ENCODE measurements at regions not wholly inside any gene's neighbourhood (a gene's known extent, or its start where the extent isn't known, plus 50 kb on each side); places are given as distances from the start of the nearest gene placed in this dataset.

DNA sequence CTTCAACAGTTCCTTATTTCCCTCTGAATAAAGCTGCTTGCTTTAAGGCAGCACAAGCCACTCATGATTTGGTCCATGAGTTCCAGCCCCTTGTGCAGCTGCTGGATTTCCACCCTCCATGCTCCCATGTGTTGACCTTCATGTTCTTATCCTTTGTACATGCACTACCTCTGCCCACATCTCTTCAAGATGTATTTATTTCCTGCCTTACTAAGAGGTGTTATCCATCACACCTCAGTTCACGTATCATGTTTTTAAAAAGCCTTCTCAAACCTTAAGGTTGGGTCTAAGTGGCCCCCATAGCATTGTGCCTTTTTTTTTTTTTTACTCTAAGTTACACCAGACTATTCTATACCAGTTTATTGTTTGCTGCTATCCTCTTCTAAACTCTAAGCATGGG lies 107.7 kb downstream of the SIPA1L2 start:
- no peak for DNase-seq (ENCODE audit: low read depth in 4 of 4, low spot score in 2 of 4)

DNA sequence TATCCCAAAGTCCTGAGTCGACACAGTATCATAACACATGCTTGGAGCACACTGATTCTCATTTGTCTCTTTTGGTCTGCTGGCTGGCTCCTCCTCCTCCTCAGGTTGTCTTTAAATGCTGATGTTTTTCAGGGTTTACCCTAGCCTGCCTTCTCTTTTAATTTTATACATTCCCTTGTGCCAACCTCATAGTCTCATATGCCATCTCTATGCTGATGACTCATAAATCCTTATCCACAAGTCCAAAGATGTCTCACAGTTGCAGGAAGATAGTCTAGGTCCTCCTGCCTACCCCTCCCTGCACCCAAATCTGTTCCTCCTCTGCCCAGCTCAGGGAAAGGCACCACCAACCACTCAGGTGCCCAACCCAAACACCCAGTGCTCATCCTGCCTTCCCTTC lies 108.3 kb downstream of the SIPA1L2 start:
- no peak for DNase-seq (ENCODE audit: low read depth in 4 of 4, low spot score in 2 of 4)

DNA sequence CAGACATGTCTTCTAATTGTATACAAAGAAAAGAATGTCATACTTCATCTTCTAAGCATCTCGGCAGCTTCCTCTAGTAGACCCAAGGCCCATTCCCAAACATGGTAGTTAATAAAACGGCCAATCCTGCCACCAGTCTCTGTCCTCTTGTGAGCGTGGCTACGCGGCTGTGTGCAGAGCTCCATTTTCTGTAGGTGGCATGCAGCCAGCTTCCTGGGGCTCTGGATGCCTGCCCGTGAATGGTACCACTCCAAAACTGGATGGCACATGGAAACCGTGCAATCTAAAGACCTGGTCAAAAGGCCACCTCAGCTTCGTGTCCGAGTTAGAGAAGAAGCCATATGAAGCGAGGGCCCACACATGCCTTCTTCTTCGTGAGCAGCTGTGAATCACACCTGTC lies 110.7 kb downstream of the SIPA1L2 start:
- no peak for DNase-seq (ENCODE audit: low read depth in 4 of 4, low spot score in 2 of 4)

DNA sequence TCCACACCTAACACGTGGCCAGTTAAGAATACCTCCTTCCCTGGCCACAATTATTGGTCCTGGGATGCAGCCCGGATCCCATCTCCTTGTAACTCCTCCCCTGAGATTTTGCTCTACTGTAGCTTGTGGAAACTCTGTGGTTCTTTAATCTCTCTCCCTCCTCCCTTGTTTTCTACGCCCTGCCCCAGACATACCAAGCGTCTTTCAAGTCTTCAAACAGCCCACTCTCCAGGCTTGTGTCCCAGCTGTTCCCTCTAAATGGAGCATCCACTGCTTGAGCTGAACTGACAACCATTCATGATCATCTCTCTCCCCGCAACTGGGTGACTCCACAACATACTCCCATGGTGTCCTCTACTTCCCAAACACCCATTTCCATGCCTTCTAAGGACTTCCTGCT lies 111.6 kb downstream of the SIPA1L2 start:
- no peak for DNase-seq (ENCODE audit: low read depth in 4 of 4, low spot score in 2 of 4)

DNA sequence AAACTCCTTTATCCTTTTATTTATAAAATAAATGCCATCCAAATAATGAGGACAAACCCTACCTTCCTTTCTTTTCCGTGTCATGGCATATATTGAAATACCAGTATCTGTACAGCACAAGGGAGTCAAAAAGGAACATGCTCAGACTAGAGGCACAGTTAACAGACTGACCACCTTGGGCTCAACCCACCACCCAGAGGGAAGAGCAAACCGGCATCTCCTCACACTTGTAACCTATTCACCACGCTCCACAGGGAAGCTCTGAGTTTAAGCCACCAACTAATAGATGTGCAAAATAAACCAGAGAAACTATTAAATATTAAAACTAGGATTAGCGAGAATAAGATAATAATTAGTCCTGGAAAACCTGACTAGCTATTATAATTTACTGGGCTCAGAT lies 112.7 kb downstream of the SIPA1L2 start:
- no peak for DNase-seq (ENCODE audit: low read depth in 4 of 4, low spot score in 2 of 4)

DNA sequence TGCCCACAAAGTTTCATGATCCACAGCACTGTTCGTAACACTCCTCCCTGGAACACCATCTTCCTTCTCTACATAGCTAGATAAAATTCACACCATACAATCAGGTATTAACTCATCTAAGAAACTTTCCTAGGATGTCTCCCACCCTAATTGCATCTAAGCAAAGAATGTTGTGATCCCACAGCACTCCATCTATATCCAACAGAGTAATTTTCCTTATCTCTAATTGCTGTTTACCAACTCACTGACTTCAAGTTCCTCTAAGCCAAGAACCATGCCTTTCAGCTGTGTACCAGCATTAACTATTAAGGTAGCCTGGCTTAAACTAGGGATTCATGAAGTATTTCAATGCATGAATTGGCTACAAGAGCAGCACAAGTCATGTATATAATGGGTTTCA lies 114.2 kb downstream of the SIPA1L2 start:
- no peak for DNase-seq (ENCODE audit: low read depth in 4 of 4, low spot score in 2 of 4)

DNA sequence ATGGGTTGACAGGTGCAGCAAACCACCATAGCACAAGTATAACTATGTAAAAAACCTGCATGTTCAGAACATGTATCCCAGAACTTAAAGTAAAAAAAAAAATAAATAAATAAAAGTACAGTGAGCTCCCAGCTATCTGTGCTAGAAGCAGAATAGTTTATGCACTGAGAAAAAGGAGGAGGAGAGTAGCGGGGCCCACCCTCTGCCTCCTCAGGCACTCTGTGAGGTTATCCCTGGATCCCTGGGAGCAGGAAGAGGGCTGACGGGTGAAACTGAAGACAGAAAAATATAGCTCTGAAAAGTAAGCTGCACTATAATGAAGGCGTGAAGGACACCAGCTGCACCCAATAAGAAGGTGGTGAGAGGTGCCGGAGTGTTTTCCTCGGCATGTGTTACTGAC lies 117.2 kb downstream of the SIPA1L2 start:
- DNase-seq (ENCODE audit: low read depth in 4 of 4, low spot score in 2 of 4), result no peak

DNA sequence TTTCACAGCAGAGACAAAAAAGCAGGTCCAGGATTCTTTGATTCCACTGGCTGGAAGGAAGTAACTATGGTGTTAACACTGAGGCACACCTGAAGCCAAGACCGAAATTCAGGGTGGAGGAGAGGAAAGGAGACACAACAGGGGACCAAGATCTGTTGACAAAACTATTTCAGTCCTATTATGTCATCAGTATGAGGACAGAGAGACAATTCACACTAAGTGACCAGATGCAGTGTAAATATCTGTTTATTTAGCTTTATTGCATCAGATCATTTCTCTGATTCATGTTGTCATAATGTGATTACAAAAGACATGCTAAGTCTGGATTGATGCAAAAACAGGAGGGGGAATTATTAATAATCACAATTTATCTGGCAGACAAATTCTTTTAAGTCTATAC lies 118.8 kb downstream of the SIPA1L2 start:
- DNase-seq (ENCODE audit: low read depth in 4 of 4, low spot score in 2 of 4), result no peak

DNA sequence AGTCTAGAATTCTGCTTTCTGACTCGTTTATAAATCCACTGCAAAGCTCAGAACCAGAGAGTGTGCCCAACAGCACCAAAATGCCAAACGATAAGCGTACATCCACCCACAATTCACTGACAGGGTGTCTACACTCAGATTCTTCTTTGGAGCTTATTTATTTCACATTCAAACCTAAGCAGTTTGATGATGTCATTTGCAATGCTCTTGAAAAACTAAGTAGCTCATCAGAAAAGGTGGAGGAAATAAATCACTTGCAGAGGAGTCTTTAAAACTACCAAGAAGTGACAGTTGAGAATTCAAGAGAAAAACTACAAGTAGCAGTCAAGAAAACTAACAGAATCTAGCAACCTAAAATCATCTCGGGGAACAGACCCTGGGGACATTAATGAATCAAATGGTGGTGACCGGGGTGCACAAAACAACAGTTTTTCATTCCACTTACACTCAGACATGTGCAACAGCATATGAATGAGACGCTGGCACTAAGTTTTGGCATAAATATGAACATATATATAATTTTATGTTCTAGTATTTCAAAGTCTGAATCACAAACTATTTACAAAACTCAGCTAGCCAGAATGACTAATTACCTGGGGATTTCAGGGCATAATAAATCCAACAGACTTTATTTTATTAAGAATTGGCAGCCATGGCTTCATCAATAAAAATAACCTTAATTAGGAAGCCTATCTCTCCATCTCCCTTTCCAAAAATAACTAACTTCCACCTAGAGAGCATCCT lies 119.4 kb downstream of the SIPA1L2 start:
- DNase-seq (ENCODE audit: low read depth in 4 of 4, low spot score in 2 of 4), result no peak

DNA sequence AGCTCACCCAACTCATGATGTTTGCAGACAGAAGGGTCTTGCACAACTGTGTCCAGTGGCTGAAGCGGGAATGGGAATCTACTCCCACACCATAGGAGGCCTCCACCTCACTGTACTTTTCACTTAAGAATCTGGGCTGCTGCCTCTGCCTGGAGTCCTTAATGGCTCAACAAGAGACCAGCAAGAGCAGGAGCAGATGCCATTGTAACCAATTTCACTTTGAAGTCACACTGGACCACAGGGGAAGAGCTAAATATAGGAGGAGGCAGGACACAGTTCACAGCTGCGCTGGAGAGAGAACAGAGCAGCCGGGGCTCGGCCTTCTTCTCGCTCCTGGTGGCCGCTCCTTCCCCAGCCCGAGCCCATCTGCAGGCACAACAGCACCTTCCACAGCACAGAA lies 120.4 kb downstream of the SIPA1L2 start:
- DNase-seq (ENCODE audit: low read depth in 4 of 4, low spot score in 2 of 4), result no peak

DNA sequence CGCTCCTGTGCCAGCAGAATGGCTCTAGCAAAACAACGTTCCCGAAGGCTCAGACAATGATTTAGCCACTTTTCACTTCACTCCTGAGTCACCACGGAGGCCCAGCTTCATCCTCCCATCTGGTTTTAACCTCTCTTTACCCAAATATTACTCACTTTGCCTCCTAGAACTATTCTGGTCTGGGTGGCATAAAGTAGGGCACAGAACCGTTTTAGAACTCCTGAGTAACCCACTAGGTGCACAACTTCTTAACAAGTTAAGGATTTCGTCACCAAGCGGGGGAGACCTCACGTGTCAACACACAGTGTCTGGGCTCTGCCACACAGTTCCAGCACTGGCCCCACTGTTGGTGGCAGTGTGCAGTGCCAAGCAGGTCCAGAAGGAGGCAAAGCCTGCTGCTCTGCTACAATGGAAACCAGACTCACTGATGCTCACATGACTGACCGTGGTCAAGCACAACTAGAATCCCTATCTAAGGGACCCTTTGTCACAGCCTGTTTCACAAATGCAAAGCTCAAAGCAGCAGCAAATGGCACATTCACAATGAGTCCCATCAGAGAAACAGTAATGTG lies 121.7 kb downstream of the SIPA1L2 start:
- DNase-seq (ENCODE audit: low read depth in 4 of 4, low spot score in 2 of 4), result no peak

DNA sequence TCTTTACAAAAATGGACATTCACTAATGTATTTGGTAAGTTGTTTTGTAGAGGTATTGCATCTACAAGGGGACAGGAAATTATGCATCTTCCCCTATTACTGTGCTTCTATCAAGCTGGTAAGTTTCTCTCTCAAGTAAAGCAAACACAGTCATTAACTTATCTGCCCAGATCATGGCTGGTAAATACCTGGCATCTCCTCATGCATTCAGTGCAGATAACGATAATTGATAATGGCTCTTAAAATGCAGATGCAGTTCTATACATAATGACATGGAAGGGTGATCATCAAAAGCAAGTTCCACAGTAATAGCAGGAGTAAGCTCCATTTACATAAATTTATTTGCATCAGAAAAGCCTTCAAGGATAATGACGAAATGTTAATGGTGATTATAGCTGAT lies 122.4 kb downstream of the SIPA1L2 start:
- DNase-seq (ENCODE audit: low read depth in 4 of 4, low spot score in 2 of 4), result no peak

DNA sequence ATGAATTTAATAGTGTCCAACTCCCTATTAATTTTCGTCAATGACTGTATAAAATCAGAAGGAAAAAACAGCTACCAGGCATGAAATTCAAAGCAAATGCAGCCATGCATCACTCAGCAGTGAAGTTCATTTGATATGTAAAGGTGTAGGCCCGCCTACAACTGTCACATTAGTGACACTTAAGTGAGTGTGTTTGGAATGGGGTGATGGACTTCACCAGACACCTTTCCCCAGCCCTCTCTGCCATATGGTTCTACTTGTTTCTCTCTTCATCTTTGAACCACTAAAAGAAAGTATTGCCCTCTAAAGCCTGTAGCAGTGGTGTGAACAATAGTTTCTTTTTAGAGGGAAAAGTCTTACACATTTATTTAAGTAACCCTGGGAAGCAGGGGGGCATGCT lies 124.0 kb downstream of the SIPA1L2 start:
- DNase-seq (ENCODE audit: low read depth in 4 of 4, low spot score in 2 of 4), result no peak

DNA sequence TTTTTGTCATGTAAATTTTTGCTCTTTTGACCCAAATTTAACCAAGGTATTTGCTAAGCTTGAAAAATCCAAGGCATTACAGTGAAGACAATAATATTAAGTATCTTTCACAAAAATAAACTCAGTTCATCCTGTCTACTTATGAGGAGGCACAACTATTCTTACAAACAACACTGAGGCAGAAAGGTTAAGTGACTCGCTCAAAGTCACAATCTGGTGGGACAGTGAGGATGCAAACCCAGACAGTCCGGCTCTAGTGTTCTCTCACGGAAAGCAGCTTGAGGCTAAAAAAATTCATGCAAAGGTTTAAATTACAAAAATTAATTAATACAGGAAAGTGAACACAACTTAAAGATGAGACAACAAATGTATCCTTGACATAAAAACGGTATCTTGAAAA lies 125.3 kb downstream of the SIPA1L2 start:
- DNase-seq (ENCODE audit: low read depth in 4 of 4, low spot score in 2 of 4), result no peak

DNA sequence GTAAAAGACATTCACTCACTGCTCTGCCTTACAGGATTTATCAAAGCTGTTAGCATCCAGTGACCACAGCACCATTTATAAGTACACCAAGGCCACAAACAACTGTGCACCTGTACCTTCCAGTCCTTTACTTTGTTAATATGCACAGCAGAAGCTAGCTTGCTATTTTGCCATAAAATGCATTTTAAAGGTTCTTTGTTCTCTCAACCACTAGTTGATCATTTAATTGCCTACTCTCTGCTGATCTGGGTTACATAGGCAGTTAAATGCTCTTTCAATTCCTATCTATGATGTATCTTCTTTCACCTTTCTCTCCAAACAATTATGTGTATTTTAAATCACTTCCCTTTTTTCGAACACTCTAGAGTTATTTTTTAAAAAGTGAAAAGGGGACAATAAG lies 126.4 kb downstream of the SIPA1L2 start:
- no peak for DNase-seq (ENCODE audit: low read depth in 4 of 4, low spot score in 2 of 4)

DNA sequence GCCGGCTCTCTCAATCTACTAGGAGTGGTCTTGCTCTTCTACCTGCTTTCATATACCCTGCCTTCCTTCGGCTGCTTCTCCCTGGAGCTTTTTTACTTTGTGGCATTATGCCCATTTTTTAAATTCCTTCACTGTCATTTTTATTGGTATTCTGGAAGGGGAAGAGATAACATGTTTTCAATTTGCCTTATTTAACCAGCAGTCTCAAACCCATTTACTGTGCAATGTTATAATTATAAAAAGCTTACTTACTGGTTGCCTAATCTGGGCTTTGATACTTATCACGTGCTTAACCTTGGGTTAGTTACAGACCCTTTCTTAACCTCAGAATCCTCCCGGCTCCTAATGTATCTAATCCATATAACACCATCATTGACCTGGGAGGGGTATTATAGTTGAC lies 128.1 kb downstream of the SIPA1L2 start:
- no peak for DNase-seq (ENCODE audit: low read depth in 4 of 4, low spot score in 2 of 4)

DNA sequence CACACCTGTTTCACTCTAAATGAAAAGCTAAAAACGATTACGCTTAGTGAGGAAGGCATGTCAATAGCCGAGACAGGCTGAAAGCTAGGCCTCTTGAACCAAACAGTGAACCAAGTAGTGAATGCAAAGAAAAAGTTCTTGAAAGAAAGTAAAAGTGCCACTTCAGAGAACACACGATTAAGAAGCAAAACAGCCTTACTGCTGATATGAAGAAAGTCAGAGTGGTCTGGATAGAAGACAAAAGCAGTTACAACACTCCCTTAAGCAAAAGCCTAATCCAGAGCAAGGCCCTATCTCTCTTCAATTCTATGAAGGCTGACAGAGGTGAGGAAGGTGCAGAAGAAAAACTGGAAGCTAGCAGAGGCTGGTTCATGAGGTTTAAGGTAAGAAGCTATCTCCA lies 130.7 kb downstream of the SIPA1L2 start:
- DNase-seq (ENCODE audit: low read depth in 4 of 4, low spot score in 2 of 4), result no peak

DNA sequence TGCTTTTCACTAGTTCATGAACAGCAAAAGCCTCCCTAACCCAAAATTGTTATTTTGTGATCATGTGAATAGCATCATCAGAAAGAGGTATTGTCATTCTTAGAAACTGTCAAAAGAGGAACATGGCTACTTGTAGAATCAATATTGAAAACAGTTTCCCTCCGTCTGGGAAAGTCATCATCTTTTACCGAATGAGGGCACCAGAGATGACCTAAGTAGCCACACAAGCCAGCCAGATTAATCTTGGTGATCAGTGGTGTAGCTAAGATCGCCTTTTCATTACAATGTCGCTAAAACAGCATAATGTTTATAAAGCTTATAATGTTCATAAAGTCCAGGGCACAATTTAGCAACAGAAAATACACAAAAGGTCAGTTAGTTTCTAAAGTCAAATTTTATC lies 136.1 kb downstream of the SIPA1L2 start:
- no peak for DNase-seq (ENCODE audit: low read depth in 4 of 4, low spot score in 2 of 4)

DNA sequence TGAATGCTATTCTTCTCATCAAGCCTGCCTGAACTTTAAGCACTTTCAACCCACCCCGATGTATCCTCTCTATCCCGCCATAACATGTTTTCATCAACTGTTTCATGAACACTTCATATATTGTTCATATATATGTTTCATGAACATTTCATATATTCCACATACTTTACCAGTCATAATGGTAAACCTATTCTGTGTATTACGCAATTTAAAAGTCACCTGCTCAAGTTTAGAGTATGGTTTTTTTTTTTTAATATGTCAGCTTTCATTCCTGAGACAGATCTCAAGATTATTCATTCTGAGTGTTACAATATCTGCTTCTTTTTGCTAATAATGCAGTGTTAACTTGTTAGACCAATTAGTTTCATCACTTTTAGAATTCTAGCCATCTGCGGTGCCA lies 140.7 kb downstream of the SIPA1L2 start:
- no peak for DNase-seq (ENCODE audit: low read depth in 4 of 4, low spot score in 2 of 4)

DNA sequence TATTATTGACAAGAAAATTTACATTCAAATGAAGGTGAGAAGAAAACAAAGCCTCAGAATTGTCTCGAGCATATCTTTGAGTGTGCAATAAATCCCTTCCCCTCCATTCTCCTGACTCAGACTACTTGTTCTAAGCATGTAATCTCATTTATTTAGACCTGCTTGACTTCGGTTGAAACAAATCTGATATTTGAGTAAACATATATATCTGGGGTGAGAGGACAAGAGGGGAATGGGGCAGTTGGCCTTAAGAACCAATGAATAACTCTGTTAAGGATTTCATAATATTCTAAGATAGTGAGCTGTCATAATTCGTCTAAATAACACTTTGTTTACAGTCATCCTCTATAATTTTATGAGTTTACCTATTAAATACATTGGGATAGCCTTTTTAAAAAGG lies 142.7 kb downstream of the SIPA1L2 start:
- DNase-seq (ENCODE audit: low read depth in 4 of 4, low spot score in 2 of 4), result no peak

DNA sequence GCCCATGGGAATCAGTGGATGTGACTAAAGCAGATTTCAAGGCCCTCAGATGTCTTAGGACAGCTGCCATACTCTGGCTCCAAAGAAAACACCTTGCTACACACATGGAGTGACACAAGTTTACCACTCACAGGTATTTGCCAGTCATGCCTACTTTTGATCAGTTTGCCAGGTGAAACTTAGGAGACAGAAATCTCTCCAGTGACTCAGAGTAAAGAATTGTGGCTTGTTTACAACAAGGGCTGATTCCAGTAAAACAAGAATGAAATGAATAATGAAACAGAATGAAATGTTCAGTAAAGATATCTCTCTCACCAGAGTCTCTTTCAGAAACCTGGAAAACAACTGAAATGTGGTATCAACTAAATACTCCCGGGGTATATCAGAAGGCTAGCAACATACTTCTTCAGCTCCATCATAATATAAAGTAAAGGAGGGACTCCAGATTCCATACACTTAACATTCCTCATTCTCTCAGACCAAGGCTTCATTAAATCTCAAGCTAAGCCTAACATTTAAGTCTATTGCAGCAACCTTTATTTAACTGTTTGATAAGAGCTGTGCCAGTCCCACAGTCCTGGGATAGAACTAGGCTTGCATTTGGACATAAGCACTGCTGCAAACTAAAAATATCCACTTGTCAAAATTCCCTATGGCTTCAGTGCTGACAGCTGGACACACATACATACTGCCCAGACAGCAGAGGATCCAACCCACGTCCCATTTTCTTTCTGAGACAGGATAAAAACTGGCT lies 143.3 kb downstream of the SIPA1L2 start:
- DNase-seq (ENCODE audit: low read depth in 4 of 4, low spot score in 2 of 4), result no peak

DNA sequence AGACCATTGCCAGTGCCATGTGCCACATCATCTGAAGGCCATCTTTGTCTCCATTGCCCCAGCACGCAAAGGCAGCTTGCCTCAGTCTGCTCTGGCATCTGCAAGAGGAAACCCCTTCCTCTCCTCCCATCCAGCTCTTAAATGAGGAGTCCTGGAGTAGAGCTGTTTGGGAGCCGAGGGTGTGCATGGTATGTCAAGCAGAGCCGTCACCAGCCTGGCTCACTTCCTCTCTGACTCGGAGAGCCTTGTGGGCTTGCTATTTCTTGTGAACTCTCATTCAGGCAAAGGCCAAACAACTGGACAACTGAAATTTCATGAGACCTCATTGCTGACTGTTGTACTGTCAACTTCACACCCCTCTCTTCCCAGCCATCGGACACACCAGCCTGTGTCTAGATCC lies 143.9 kb downstream of the SIPA1L2 start:
- DNase-seq (ENCODE audit: low read depth in 4 of 4, low spot score in 2 of 4), result no peak
